Activated CD8-positive, alpha-beta memory T cell treated with anti-CD3 and anti-CD28 coated beads for 36 hours (primary cell): ENCODE measurements at regions not wholly inside any gene's neighbourhood (a gene's known extent, or its start where the extent isn't known, plus 50 kb on each side); places are given as distances from the start of the nearest gene placed in this dataset.
"Not testable (repeated sequence)": the region's sequence is repeated elsewhere in the genome, so short reads cannot be mapped to it uniquely, and the experiment has no call there.

ENCODE experiments used
- CTCF ChIA-PET: fragments of 350-600 bp; sonication (Branson Sonifier 250); formaldehyde crosslinking; loops from one replicate; lab custom pipeline; 2021; ENCODE audit warnings: antibody characterized with exemption; lab: Charles Lee
- POLR2A ChIA-PET: fragments of 350-600 bp; sonication (Branson Sonifier 250); formaldehyde crosslinking; loops from one replicate; lab custom pipeline; 2021; ENCODE audit warnings: antibody characterized with exemption; lab: Charles Lee

- POLR2A ChIA-PET, CTCF ChIA-PET: not testable (repeated sequence)
These were observed 123.6 kb upstream of the RHOU start for GRCh38 chr1:228611707-228612106.

GRCh38 chr1:228622002-228622716 lies 113.1 kb upstream of the RHOU start:
- CTCF ChIA-PET, POLR2A ChIA-PET: not testable (repeated sequence)

DNA sequence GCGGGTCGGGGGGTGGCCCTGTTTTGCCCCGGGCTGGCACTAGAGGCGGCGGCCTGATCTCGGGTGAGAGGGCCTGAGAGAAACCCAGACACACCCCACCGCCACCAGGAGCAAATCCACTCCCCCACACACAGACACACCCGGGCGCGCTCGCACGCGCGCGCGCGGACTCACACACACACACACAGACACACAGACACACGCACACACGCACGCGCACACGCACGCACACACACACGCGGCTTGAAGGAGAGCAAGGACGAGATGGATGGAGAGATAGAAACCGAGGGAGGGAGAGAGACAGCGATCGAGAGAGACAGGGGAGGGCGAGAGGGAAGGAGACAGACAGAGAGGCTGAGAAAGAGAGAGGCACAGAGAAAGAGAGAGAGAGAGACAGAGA lies 108.8 kb upstream of the RHOU start:
- POLR2A ChIA-PET, CTCF ChIA-PET: not testable (repeated sequence)

- CTCF ChIA-PET, POLR2A ChIA-PET: not testable (repeated sequence)
These were observed 102.4 kb upstream of the RHOU start for GRCh38 chr1:228632858-228633257.

GRCh38 chr1:228635304-228635703 lies 100.0 kb upstream of the RHOU start:
- CTCF ChIA-PET, POLR2A ChIA-PET: not testable (repeated sequence)

DNA sequence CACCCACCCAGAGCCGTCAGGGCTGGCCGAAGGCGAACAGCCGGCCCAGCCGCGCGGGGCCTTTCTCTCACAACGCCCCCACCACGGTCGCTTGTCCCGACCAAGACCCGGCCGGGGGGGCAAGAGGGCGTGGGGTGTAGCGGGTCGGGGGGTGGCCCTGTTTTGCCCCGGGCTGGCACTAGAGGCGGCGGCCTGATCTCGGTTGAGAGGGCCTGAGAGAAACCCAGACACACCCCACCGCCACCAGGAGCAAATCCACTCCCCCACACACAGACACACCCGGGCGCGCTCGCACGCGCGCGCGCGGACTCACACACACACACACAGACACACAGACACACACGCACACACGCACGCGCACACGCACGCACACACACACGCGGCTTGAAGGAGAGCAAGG lies 97.8 kb upstream of the RHOU start:
- CTCF ChIA-PET, POLR2A ChIA-PET: not testable (repeated sequence)

GRCh38 chr1:228646717-228647522 lies 88.4 kb upstream of the RHOU start:
- ChIA-PET CTCF (no interaction called here), POLR2A (no interaction called here)

DNA sequence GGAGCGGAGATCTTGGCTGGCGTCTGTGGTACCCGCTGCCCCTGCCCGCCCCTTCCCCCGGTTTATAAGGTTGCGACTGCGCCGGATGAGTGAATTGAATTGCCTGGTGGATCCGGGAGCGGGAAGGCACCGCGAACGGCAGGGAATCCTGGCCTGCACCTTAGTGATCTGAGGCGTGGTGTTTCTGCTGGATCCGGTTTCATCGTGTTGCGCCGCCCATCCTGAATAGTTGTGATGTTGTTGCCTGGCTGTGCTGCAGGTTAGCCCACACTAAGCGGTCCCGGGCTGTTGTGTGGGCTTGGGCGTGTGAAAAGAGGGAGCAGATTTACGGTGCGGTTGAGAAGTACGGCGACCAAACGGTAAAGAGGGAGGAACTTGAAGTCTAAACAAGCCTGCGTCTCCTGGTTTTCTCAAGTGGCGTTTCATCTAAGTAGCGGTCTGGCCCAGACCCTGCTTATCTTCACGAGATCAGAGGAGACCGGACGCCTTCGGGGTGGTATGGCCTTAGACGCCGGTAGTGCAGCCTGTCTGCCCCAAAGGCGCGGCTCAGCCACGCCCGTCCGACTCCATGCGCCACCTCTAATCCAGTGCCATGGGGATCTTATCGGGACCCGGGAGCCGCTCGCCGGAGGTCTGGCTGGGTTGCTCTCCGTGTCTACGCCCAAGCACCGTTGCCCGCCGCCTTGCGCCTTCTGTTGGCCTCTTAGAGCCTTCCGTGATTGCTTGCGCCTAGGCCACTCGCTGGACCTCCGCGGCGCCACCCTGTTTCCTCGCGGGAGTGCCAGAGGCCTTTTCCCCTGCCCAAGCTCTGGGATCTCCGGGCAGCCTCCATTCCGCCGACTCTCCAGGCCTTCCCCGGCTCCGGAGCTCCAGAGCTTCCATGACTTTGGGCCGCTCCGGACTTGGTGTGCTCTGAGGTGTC lies 87.5 kb upstream of the RHOU start:
- CTCF ChIA-PET: no interaction called here
- POLR2A ChIA-PET: no interaction called here

DNA sequence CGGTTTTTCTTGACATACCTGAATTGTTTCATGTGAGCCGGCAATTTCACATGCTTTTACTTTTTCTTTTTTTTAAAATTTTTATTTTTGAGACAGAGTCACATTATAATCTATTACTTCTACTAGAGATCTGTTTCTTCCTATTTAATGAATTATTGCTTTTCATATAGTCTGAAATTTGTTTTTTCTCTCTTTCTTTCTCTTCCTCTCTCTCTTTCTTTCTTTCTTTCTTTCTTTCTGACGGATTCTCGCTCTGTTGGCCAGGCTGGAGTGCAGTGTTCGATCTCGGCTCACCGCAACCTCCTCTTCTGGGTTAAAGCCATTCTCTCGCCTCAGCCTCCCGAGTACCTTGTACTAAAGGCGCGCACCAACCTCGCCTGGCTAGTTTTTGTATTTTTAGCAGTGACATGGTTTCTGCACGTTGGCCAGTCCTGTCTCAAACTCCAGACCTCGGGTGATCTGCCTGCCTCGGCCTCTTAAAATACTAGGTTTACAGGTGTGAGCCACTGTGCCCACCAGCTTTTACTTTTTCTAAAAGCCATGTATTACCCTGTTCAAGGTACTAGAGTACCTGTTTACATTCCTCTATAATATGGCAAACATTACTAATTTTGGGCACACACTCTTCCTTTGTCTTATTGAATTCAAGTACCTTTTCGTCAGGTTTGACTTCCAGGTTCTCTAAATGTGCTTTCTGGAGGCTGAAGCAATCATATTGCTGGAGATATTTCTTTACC lies 86.5 kb upstream of the RHOU start:
- POLR2A ChIA-PET: no interaction called here

DNA sequence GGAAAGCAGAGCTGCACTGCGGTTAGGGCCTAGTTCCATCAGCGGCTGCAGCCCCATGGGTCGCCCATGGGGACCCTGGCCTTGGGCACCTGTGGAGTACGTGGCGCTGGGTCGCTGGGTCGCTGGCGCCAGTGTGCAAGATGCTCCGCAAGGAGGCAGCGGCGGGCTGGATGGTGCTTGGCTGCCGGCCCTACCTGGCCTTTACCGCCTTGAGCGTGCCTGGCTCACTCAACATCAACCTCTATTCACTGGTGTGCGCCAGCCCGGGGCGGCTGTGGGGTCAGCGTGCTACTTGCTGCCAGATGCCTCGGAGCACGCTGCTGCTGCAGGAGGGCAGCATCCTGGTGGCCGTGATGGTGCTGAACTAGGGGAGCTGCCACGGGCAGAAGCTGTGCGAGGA lies 85.1 kb upstream of the RHOU start:
- CTCF ChIA-PET: no interaction called here
- POLR2A ChIA-PET: interaction anchor here (0.5 kb wide), 1 partner anchor 243 kb away, joined by 4 read pairs; the partner anchor contains the start of gene TRIM11

More for the DNA sequence above, 86.5 kb upstream of the RHOU start:
- CTCF ChIA-PET: no interaction called here

DNA sequence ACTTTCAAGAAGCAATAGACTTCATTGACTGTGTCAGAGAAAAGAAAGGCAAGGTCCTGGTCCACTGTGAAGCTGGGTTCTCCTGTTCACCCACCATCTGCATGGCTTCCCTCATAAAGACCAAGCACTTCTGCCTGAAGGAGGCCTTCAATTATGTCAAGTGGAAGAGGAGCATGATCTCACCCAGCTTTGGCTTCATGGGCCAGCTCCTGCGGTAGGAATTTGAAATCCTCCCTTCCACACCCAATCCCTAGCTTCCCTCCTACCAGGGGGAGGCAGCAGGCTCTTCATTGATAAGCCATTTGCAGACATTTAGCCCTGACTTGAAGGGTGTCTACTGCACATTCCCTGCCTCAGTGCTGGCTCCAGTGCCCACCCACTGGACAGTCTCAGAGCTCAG lies 84.3 kb upstream of the RHOU start:
- CTCF ChIA-PET: interaction anchor here (0.6 to 1.1 kb wide), 2 partner anchors 13 to 576 kb away, joined by 3 read pairs; no protein-coding TSS in a partner anchor
- POLR2A ChIA-PET: interaction anchor here (0.5 kb wide), 1 partner anchor 244 kb away, joined by 4 read pairs; the partner anchor contains the start of gene TRIM11

GRCh38 chr1:228652116-228652515 lies 83.2 kb upstream of the RHOU start:
- CTCF ChIA-PET: interaction anchor here (1.1 kb wide), 1 partner anchor 575 kb away, joined by 3 read pairs; no protein-coding TSS in a partner anchor
- POLR2A ChIA-PET: no interaction called here

DNA sequence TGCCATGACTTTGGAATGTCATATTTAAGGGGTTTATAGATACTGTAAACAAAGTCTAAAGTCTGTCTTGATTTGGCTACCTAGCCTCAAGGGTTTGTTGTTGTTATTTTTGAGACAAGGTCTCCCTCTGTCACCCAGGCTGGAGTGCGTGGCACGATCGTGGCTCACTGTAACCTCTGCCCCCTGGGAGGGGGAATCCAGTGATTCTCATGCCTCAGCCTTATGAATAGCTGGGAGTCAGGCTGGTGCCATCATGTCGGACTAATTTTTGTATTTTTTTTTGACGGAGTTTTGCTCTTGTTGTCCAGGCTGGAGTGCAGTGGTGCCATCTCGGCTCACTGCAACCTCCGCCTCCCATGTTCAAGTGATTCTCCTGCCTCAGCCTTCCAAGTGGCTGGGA lies 82.2 kb upstream of the RHOU start:
- POLR2A ChIA-PET, CTCF ChIA-PET: not testable (repeated sequence)

DNA sequence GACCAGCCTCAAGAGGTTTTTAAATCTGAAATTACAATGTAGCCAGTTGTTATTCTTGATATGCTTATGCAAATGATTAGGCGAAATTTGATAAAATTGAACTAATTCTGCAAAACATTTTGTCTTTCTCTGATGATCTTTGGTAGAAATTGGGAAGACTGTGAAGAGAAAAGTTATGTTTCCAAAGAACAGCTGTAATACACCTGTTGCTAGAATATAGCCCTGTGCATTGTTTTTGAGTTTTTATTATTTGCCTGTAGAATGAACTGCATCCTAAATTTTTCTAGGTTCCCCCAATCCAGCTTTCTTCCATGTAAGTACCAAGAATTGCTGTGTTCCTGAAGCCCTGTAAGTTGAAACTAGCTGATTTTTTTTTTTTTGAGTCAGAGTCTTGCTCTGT lies 81.5 kb upstream of the RHOU start:
- CTCF ChIA-PET: no interaction called here
- POLR2A ChIA-PET: interaction anchor here (0.6 kb wide), 1 partner anchor 158 kb away, joined by 3 read pairs; no protein-coding TSS in a partner anchor

- ChIA-PET CTCF (no interaction called here), POLR2A (no interaction called here)
These were observed 79.4 kb upstream of the RHOU start for GRCh38 chr1:228655796-228656394.

DNA sequence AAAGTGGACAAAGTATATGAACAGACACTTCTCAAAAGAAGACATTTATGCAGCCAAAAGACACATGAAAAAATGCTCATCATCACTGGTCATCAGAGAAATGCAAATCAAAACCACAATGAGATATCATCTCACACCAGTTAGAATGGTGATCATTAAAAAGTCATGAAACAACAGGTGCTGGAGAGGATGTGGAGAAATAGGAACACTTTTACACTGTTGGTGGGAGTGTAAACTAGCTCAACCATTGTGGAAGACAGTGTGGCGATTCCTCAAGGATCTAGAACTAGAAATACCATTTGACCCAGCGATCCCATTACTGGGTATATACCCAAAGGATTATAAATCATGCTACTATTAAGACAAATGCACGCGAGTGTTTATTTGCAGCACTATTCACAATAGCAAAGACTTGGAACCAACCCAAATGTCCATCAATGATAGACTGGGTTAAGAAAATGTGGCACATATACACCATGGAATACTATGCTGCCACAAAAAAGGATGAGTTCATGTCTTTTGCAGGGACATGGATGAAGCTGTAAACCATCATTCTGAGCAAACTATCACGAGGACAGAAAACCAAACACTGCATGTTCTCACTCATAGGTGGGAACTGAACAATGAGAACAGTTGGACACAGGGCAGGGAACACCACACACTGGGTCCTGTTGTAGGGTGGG lies 73.1 kb upstream of the RHOU start:
- CTCF ChIA-PET: interaction anchor here (1.2 kb wide), 1 partner anchor 566 kb away, joined by 3 read pairs; no protein-coding TSS in a partner anchor
- POLR2A ChIA-PET: not testable (repeated sequence)

- CTCF ChIA-PET: interaction anchor here (0.7 to 2.3 kb wide), 7 partner anchors 9 to 590 kb away, joined by 3 to 28 read pairs (median 3); no protein-coding TSS in a partner anchor
- POLR2A ChIA-PET: no interaction called here
These were observed 70.8 kb upstream of the RHOU start for GRCh38 chr1:228664399-228664914.
